ENCODE measurements at regions not wholly inside any gene's neighbourhood (a gene's known extent, or its start where the extent isn't known, plus 50 kb on each side); places are given as distances from the start of the nearest gene placed in this dataset.

DNA sequence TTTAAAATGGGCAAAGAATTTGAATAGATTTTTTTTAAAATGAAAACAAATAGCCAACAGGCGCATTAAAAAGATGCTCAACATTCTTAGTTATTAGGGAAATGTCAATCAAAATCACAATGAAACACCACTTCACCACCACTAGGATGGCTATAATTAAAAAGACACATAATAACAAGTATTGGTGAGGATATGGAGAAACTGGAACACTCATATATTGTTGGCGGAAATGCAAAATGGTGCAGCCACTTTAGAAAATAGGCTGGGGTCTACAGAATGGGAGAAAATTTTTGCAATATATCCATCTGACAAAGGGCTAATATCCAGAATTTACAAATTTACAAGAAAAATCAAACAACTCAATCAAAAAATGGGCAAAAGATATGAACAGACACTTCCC is 107.8 kb upstream of the FOXD3 start (continued):
- TF ChIP-seq EZH2phosphoT487 (IDR thresholded peaks at IDR 0.05; ENCODE audit: unreplicated experiment) (no peak), EZH2 (IDR thresholded peaks at IDR 0.05; ENCODE audit: low read depth, unreplicated experiment) (no peak), STAT1 (IDR thresholded peaks at IDR 0.05; ENCODE audit: unreplicated experiment) (no peak), REST (IDR thresholded peaks at IDR 0.05; ENCODE audit: unreplicated experiment) (no peak), NANOG (IDR thresholded peaks at IDR 0.05; ENCODE audit: borderline replicate concordance) (no peak), POLR2AphosphoS5 (IDR thresholded peaks at IDR 0.05; ENCODE audit: low read depth) (no peak)

DNA sequence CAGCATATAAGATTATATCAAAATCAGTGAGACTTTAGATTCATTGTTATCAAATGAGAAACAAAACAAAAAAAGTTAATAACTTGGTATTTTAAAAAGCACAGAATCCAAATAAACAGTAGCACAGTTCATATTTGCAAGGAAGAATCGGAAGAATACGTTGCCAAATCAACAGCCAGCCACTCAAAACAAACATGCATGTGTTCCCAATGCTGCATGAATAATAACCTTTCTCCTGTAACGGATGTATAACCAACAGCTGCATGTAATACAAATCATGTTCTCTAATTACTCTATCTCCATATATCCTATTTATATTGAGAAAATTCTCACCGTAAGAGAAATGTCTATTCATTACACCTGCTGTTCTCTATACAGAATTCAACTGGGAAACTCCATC is 98.9 kb upstream of the FOXD3 start:
- H3K36me3 Mint-ChIP-seq (ENCODE audit: low read depth), result no peaks in the 10 kb centered on the region
- no peaks in the 10 kb centered on the region for H3K27me3 ChIP-seq (ENCODE audit: insufficient read depth)
- H3K4me3 ChIP-seq, result no peak overlapping the region
- no peak overlapping the region for H3K4me3 Mint-ChIP-seq
- no peaks in the 10 kb centered on the region for H3K4me1 ChIP-seq (ENCODE audit: insufficient read depth)
- H3K36me3 ChIP-seq (ENCODE audit: insufficient read depth), result no peaks in the 10 kb centered on the region
- ATAC-seq (no peak), DNase-seq (ENCODE audit: low spot score) (no peak)
- no peak overlapping the region for H3K4me2 ChIP-seq
- H3K27ac ChIP-seq (ENCODE audit: low read depth), result no peak overlapping the region
- H3K9me2 ChIP-seq (ENCODE audit: insufficient read depth), result no peaks in the 10 kb centered on the region
- TF ChIP-seq NANOG (IDR thresholded peaks at IDR 0.05; ENCODE audit: borderline replicate concordance) (no peak), EZH2phosphoT487 (IDR thresholded peaks at IDR 0.05; ENCODE audit: unreplicated experiment) (no peak), STAT1 (IDR thresholded peaks at IDR 0.05; ENCODE audit: unreplicated experiment) (no peak)
- H3K79me2 ChIP-seq (replicated peaks; ENCODE audit: insufficient read depth), result no peaks in the 10 kb centered on the region
- H2AFZ ChIP-seq, result no peak overlapping the region
- H3K27me3 Mint-ChIP-seq (ENCODE audit: insufficient read depth, low read depth, poor library complexity), result peaks cover 2% of the 10 kb centered on the region
- no peaks in the 10 kb centered on the region for H4K20me1 ChIP-seq (replicated peaks; ENCODE audit: insufficient read depth)
- no peaks in the 10 kb centered on the region for H3K4me1 Mint-ChIP-seq
- H3K9me3 Mint-ChIP-seq, result no peaks in the 10 kb centered on the region; the same call in 2 of the 3 replicates
- no peak overlapping the region for H3K27ac Mint-ChIP-seq
- H3F3A ChIP-seq (replicated peaks; ENCODE audit: low read depth), result no peaks in the 10 kb centered on the region

GRCh38 chr1:63230722-63231121 is 91.6 kb upstream of the FOXD3 start:
- H3K79me2 ChIP-seq (replicated peaks; ENCODE audit: insufficient read depth), result no peaks in the 10 kb centered on the region
- no peak for TF ChIP-seq REST (IDR thresholded peaks at IDR 0.05; ENCODE audit: unreplicated experiment)

More at GRCh38 chr1:63230722-63231121, 91.6 kb upstream of the FOXD3 start:
- peaks cover 9% of the 10 kb centered on the region; the same call in 2 of the 3 replicates for H3K36me3 Mint-ChIP-seq (ENCODE audit: low read depth)
- H3K27ac Mint-ChIP-seq, result no peak overlapping the region
- no peak overlapping the region for H3K4me3 Mint-ChIP-seq
- H3K4me1 ChIP-seq (ENCODE audit: insufficient read depth), result peaks cover 6% of the 10 kb centered on the region; the same call in 1 of the 2 replicates
- no peak for ATAC-seq
- no peak overlapping the region for H3K27ac ChIP-seq (ENCODE audit: low read depth)
- no peak for DNase-seq (ENCODE audit: low spot score)
- no peaks in the 10 kb centered on the region for H4K20me1 ChIP-seq (replicated peaks; ENCODE audit: insufficient read depth)
- H3K36me3 ChIP-seq (ENCODE audit: insufficient read depth), result no peaks in the 10 kb centered on the region
- H3K4me1 Mint-ChIP-seq, result peaks cover 10% of the 10 kb centered on the region; the same call in 2 of the 3 replicates
- no peaks in the 10 kb centered on the region for H3K9me2 ChIP-seq (ENCODE audit: insufficient read depth)
- peaks cover 11% of the 10 kb centered on the region for H3K9me3 Mint-ChIP-seq
- H3K27me3 Mint-ChIP-seq (ENCODE audit: insufficient read depth, low read depth, poor library complexity), result no peaks in the 10 kb centered on the region
- H3K4me2 ChIP-seq, result no peak overlapping the region
- peaks cover 3% of the 10 kb centered on the region; the same call in 1 of the 2 replicates for H3F3A ChIP-seq (replicated peaks; ENCODE audit: low read depth)
- no peak overlapping the region for H2AFZ ChIP-seq
- no peaks in the 10 kb centered on the region for H3K27me3 ChIP-seq (ENCODE audit: insufficient read depth)
- H3K4me3 ChIP-seq, result no peak overlapping the region
